ENCODE measurements at regions not wholly inside any gene's neighbourhood (a gene's known extent, or its start where the extent isn't known, plus 50 kb on each side); places are given as distances from the start of the nearest gene placed in this dataset.

- no peak for DNase-seq
- Histone ChIP-seq H3K36me3 (no peaks in the 10 kb centered on the region), H3K27ac (no peak overlapping the region), H3K27me3 (no peaks in the 10 kb centered on the region), H3K4me1 (no peaks in the 10 kb centered on the region), H3K9me3 (no peaks in the 10 kb centered on the region), H3K4me3 (replicated peaks in 1 of 3) (no peak overlapping the region)
- intact Hi-C loops (cut with DNase I) = no loop called here
- TF ChIP-seq, protein P1, sequence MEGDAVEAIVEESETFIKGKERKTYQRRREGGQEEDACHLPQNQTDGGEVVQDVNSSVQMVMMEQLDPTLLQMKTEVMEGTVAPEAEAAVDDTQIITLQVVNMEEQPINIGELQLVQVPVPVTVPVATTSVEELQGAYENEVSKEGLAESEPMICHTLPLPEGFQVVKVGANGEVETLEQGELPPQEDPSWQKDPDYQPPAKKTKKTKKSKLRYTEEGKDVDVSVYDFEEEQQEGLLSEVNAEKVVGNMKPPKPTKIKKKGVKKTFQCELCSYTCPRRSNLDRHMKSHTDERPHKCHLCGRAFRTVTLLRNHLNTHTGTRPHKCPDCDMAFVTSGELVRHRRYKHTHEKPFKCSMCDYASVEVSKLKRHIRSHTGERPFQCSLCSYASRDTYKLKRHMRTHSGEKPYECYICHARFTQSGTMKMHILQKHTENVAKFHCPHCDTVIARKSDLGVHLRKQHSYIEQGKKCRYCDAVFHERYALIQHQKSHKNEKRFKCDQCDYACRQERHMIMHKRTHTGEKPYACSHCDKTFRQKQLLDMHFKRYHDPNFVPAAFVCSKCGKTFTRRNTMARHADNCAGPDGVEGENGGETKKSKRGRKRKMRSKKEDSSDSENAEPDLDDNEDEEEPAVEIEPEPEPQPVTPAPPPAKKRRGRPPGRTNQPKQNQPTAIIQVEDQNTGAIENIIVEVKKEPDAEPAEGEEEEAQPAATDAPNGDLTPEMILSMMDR (IDR thresholded peaks at IDR 0.05) = no peak
- TF ChIP-seq POLR2A (IDR thresholded peaks at IDR 0.05) = no peak
- 85 to 91% methylated on average over 20 of the region's 29 CpGs for WGBS, 2 donors
Observed at GRCh38 chr17:83153681-83154310, 74.4 kb downstream of the METRNL start.

DNA sequence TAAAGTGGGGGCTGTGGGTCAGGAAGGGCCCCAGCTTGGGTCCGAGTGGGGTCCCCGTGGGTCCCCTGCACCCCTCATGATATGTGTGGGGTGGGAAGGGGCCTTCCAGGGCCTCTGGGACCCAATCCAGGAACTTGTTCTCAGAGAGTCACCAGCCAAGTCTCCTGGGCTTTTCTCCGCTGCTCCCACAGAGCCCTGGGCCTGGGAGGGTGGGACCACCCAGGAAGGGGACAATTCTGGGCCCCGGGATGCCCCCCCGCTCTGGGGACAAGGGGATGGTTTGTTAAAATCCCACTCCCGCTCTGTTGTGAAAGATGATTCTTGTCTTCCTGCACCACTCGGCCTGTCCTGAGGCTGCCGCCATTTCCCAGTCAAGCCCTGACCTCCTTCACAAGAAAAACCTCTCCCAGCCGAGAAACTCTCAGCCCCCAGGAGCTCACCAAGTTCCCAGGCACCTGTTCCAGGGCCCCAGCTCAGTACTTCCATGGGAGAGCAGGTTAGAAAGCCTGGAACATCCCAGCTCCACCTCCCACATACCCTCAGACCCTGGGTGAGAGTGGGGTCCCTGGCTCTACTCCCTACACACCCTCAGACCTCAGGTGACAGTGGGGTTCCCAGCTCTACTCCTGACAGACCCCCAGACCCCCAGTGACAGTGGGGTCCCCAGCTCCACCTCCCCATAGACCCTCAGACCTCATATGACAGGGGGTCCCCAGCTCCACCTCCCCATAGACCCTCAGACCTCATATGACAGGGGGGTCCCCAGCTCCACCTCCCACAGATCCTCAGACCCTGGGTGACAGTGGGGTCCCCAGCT, 75.1 kb downstream of the METRNL start:
- DNase-seq = no peak
- Histone ChIP-seq H3K9me3 (no peaks in the 10 kb centered on the region), H3K4me1 (no peaks in the 10 kb centered on the region), H3K36me3 (no peaks in the 10 kb centered on the region), H3K27me3 (no peaks in the 10 kb centered on the region), H3K4me3 (replicated peaks in 1 of 3) (no peak overlapping the region), H3K27ac (no peak overlapping the region)
- intact Hi-C loops (cut with DNase I) = no loop called here
- TF ChIP-seq, protein P1 (IDR thresholded peaks at IDR 0.05) = no peak
- TF ChIP-seq POLR2A (IDR thresholded peaks at IDR 0.05) = no peak
- WGBS, 2 donors = 72 to 78% methylated on average over 9 of the region's 9 CpGs

- no peaks in the 10 kb centered on the region for H3K9me3 ChIP-seq
- TF ChIP-seq POLR2A (IDR thresholded peaks at IDR 0.05) = no peak
- TF ChIP-seq, protein P1 (IDR thresholded peaks at IDR 0.05) = no peak
- intact Hi-C loops (cut with DNase I) = no loop called here
- WGBS, 2 donors = 79% methylated on average over 26 to 30 of the region's 32 CpGs
- no peaks in the 10 kb centered on the region for H3K36me3 ChIP-seq
- no peak overlapping the region for H3K27ac ChIP-seq
- DNase-seq = no peak
- no peaks in the 10 kb centered on the region for H3K27me3 ChIP-seq
- no peak overlapping the region for H3K4me3 ChIP-seq (replicated peaks in 1 of 3)
- H3K4me1 ChIP-seq = no peaks in the 10 kb centered on the region
Observed at GRCh38 chr17:83155128-83156121, 76.0 kb downstream of the METRNL start.

- no peak for TF ChIP-seq POLR2A (IDR thresholded peaks at IDR 0.05)
- TF ChIP-seq, protein P1 (IDR thresholded peaks at IDR 0.05) = no peak
- Histone ChIP-seq H3K4me1 (no peaks in the 10 kb centered on the region), H3K36me3 (no peaks in the 10 kb centered on the region), H3K27ac (no peak overlapping the region), H3K27me3 (no peaks in the 10 kb centered on the region), H3K4me3 (replicated peaks in 1 of 3) (no peak overlapping the region), H3K9me3 (no peaks in the 10 kb centered on the region)
- intact Hi-C loops (cut with DNase I) = no loop called here
- DNase-seq = no peak
- WGBS, 2 donors = 83 to 89% methylated on average over 11 of the region's 11 CpGs
Observed at GRCh38 chr17:83156408-83156807, 77.0 kb downstream of the METRNL start.
